CD4-positive, alpha-beta T cell treated with Interferon gamma for 1 hour (primary cell): ENCODE measurements at regions not wholly inside any gene's neighbourhood (a gene's known extent, or its start where the extent isn't known, plus 50 kb on each side); places are given as distances from the start of the nearest gene placed in this dataset.

Experiments
- DNase-seq: peaks from one replicate; pipeline ENCODE4 v3.0.0-alpha.2; 2020

- no peak for DNase-seq
Measured at GRCh38 chr15:88312941-88313579, 56.5 kb upstream of the NTRK3 start.

GRCh38 chr15:88309363-88309762 is 52.8 kb upstream of the NTRK3 start:
- no peak for DNase-seq

- no peak for DNase-seq
Measured at GRCh38 chr15:88307344-88307743, 50.8 kb upstream of the NTRK3 start.
